ENCODE measurements at regions not wholly inside any gene's neighbourhood (a gene's known extent, or its start where the extent isn't known, plus 50 kb on each side); places are given as distances from the start of the nearest gene placed in this dataset.
"Not testable (repeated sequence)": the region's sequence is repeated elsewhere in the genome, so short reads cannot be mapped to it uniquely, and the experiment has no call there.

DNA sequence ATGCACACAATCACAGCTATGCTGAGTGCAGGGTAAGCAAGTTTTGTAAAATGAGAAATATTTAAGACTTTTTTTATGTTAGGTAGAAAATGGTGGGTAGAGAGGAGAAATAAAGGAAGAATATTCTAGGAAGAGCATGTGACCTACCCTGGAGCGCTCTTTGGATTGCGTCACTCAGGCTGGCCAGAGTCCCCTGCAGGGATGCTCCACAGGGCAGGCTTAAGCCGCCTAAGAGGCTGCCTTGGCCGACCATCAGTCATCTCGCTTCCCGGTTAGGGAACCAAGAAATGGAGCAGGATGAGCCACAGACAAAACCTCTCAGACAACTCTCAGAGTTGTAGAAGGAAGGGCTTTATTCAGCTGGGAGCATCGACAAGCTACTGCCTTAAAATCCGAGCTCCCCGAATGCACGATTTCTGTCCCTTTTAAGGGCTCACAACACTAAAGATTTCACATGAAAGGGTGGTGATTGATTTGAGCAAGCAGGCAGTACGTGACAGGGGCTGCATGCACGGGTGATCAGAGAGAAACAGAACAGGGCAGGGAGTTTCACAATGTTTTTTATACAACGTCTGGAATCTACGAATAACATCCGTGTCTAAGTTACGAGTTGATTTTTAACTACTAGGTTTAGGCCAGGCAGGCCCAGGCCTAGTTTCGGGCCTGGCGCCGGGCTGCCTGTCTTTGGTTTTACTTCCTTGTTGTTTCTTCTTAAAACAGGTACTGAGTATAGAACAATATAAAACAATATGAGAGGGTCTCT lies 1072.0 kb downstream of the CBLN2 start:
- peak; percentile 10 for DNase-seq

GRCh38 chr18:71456206-71456605 lies 1087.9 kb downstream of the CBLN2 start:
- no peak for DNase-seq

DNA sequence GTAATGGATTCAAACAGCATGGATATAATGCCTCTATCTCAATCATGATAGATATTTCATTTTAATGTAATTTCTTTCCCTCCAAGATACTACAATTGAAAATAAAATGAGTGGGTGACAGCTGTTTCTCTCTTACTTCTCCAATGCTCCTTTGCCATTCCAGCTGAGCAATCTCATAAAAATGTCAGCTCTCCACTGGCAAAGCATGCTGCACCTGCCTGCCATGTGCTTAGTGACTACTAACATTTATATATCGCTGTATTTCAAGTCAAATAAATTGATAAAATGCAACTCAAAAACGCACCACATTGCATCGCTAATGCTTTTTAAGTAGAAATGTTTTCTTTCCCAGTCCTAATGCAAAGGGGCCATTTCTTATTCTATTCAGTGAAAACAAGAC lies 1093.9 kb downstream of the CBLN2 start:
- DNase-seq: no peak

GRCh38 chr18:71443706-71444480 lies 1100.2 kb downstream of the CBLN2 start:
- DNase-seq: no peak

DNA sequence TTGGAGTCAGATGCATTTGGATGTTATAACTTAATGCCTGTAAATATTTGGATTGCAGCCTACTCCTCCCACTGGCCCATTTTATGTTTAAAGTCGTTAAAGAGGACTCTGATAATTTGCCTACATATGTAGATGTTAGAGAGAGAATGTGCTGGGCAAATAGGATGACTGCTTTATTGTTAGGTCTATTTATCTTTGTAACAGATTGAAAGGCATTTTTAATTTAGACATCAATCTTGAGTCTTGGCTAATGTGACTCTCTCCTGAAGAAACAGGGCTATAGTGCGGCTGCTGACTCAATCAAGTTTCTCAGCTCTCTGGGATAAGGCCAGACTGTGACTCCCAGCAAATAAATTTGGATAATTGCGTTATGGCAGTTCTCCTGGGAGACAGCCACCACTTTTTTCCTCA lies 1101.4 kb downstream of the CBLN2 start:
- DNase-seq: peak; percentile 29

DNA sequence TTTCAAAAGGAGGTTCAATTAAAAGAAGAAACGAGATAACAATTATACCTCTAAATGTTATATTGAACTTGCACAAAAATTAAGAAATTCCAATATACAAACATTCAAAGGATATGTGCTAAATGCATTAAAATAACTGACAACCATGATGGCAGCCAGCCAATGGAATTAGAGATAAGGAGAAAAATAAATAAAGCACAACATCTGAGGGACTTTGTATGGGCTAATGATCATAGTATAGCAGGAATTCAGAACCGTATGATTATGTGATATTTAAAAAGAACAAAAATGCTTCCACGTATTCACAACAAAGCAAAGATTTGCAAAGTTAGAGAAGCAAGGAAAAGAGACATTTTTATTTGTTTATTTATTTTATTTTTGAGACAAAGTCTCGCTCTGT lies 1103.0 kb downstream of the CBLN2 start:
- no peak for DNase-seq

- no peak for DNase-seq
These were observed 1106.6 kb downstream of the CBLN2 start for GRCh38 chr18:71437511-71437910.

DNA sequence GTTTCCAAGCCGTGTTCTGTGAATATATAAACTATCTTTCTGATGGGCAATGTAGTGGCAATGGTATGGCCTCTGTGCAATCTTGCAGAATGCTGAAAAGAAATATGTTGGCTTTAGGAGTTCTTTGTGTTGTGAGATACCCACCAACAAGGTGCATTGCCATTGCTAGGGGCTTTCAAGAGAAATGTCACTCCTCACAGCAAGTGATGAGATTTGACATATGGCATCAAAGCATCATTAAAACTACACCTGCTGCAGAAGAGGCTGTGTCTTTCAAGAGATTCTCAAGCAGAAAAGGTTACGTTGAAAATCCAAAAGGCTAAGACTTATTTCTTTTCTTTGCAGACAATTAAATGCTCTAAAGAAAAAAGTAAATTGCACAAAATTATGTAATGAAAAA lies 1110.8 kb downstream of the CBLN2 start:
- no peak for DNase-seq

DNA sequence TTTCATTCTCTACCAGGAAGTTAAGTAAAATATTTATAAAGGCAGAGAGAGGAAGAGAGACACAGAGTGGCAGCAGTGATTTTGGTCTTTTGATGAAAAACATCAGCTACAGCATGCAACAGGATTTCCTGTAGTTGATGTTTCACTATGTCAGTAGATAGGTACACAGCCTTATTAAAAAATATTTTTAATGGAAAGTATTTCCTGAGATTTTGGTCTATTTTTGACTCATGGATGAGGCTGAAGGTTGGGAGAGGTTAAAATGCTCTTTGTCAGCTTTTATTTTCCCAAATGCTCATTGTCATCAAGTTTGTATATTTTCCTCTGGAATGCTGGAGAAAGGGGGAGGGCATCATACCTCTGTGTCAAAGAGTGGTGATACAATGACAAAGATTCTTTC lies 1112.5 kb downstream of the CBLN2 start:
- no peak for DNase-seq

DNA sequence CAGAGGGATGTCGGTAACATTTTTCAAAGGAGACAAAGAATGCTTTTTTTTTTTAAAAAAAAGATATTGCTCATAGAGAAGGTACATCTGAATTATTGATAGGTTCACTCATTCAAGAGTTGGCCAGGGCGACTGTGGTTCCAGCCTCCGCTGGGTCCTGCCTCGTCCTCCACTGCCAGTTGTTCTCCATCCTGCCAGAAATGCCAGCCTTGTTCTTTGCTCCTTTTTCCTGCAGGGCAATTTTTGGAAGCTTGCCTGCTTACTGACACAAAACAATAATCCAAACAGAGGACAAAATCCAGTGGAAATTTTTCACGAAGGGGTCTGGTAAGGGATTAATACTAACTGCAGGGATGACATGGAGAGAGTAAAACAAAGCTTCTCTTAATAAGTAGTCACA lies 1113.0 kb downstream of the CBLN2 start:
- no peak for DNase-seq

- no peak for DNase-seq
These were observed 1117.7 kb downstream of the CBLN2 start for GRCh38 chr18:71426441-71426840.

DNA sequence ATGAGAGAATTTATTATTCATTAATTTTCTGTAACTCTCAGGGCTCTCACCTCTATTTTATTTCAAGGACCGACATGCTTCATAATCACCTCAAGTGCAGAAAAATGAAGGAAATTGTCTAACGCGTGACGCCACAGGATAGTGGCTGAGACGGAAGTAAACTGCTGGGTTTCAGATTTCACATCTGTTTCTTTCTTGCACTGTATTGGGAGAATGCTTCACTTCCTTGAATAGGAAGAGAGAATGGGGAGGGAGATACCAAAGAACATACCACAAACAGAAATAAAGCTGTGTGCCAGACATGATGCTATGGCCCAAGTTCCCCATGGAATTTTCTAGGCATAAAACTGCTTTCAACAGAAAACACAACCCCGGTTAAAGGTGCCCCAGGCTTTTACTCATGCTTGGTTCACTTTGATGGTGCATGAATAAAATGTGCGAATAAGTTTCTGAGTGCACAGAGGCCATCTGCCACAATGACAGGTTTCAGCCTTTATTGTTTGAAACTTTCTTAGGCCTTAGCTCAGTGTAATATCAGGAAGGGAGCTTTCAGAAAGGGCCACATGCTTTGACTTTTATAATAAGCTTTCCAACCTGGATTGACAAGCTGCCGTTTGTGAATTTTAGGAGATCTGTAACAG lies 1116.4 kb downstream of the SOCS6 start:
- peak; percentile 12 for DNase-seq

DNA sequence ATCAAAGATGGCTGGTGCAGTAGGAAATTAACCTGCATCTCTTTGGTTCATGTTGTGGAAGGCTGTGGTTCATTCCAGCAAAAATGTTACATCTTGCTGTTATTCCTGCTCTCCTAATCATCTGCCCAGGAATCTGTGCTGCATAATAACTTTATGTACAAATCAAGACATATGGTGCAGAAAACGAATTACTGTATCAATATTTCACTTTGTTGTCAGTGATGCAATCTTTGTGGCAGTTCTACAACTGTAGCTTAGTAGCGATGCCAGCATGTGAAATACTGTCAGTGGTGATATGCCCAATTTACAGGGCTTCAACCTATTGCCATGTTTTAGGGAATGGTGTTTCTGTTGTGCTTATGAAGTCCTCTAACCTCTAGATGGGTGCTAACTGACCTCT lies 1114.7 kb downstream of the SOCS6 start:
- DNase-seq: no peak

- peak; percentile 22 for DNase-seq
These were observed 1109.7 kb downstream of the SOCS6 start for GRCh38 chr18:71398531-71398930.

- DNase-seq: no peak
These were observed 1099.3 kb downstream of the SOCS6 start for GRCh38 chr18:71388148-71388547.

DNA sequence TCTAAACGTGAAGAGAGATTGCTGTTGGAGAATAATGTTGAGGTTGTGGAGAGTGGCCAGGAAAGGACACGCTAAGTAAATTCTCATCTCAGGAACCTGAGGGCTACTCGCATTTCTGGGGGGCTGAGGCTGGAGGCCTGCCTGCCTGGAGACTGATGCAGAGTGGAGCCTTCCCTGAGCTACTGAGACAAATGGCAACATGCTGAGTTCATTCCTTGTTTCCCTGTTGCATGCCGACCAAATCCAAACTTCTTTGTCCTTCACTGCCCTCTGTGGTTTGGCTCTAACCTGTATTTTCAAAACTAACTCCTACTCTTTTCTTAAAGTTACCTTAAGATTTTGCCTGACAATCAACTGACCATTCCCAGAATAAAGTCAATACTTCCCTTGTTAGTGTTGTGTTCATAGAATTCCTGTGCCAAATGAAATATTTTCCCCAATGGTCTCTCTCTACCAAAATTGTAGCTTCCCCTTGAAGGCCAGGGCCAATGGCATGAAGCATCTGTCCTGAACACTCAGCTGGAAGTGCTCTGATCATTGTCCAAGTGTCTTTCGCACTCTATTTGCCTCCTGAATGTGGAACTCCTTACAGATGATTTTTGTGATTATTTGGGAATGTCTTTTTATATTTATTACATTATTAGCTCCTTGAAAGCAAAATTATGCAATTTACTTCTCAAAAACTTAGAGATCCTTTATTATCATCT lies 1085.6 kb downstream of the SOCS6 start:
- DNase-seq: no peak

GRCh38 chr18:71371951-71372605 lies 1083.2 kb downstream of the SOCS6 start:
- DNase-seq: no peak

GRCh38 chr18:71370671-71371445 lies 1082.0 kb downstream of the SOCS6 start:
- DNase-seq: no peak

- no peak for DNase-seq
These were observed 1081.2 kb downstream of the SOCS6 start for GRCh38 chr18:71370095-71370494.

DNA sequence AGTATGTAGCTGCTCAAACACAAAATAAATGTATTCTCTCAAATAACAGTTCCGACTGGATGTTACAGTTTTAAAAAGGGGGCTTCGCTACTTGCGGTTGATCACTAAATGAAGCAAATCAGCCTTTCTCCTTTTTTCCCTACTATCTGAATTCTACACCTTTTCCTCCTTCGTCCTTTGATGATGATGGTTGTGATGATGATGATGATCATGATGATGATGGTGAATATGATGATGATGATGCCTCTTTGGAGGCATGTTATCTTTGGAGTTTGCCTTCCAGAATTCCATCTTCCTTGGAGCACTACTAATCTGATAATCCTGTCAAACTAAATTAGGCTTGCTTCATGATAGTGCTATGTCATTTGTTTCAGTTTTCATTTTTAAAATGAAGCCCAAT lies 1073.3 kb downstream of the SOCS6 start:
- no peak for DNase-seq

DNA sequence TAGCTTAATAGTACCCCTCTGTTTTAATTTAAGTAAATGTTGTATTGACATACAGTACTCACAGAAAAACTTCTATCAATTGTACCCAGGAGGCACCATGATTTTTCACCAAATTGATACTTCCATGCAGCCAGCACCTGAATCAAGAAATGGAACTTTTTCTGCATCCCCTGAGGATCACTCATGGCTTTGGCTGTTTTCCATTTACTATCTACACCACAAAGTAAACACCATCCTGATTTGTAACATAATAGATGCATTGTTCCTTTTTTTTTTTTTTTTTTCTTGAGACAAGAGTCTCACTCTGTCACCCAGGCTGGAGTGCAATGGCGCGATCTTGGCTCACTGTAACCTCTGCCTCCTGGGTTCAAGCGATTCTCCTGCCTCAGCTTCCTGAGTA lies 1066.8 kb downstream of the SOCS6 start:
- DNase-seq: not testable (repeated sequence)

Measured in left kidney (tissue), 1 donor.